GM12865 (cell line): ENCODE measurements at regions not wholly inside any gene's neighbourhood (a gene's known extent, or its start where the extent isn't known, plus 50 kb on each side); places are given as distances from the start of the nearest gene placed in this dataset.

Experiments used
- DNase-seq: peaks from one replicate; pipeline ENCODE4 v3.0.0; 2010; ENCODE audit warnings: low read depth
- H3K4me3 ChIP-seq: 2 replicates; pipeline ENCODE4 v1.5.1; 2011; ENCODE audit warnings: mild to moderate bottlenecking, low read depth, low read length, control low read depth
- TF ChIP-seq, protein P1 (sequence below): IDR thresholded peaks from 2 replicates; pipeline ENCODE4 v1.5.1; 2011; ENCODE audit warnings: low read length, control low read depth, low read depth, inconsistent platforms; ENCODE audit not compliant: insufficient read depth; ENCODE audit errors: missing control alignments

- no peak overlapping the region for H3K4me3 ChIP-seq
- DNase-seq, result no peak
- TF ChIP-seq, protein P1, sequence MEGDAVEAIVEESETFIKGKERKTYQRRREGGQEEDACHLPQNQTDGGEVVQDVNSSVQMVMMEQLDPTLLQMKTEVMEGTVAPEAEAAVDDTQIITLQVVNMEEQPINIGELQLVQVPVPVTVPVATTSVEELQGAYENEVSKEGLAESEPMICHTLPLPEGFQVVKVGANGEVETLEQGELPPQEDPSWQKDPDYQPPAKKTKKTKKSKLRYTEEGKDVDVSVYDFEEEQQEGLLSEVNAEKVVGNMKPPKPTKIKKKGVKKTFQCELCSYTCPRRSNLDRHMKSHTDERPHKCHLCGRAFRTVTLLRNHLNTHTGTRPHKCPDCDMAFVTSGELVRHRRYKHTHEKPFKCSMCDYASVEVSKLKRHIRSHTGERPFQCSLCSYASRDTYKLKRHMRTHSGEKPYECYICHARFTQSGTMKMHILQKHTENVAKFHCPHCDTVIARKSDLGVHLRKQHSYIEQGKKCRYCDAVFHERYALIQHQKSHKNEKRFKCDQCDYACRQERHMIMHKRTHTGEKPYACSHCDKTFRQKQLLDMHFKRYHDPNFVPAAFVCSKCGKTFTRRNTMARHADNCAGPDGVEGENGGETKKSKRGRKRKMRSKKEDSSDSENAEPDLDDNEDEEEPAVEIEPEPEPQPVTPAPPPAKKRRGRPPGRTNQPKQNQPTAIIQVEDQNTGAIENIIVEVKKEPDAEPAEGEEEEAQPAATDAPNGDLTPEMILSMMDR, result no peak
Measured at GRCh38 chr14:89630101-89630829, 213.2 kb upstream of the FOXN3 start.

- TF ChIP-seq, protein P1, result no peak
- H3K4me3 ChIP-seq, result no peak overlapping the region
- DNase-seq, result no peak
Measured at GRCh38 chr14:89629383-89629782, 212.3 kb upstream of the FOXN3 start.

DNA sequence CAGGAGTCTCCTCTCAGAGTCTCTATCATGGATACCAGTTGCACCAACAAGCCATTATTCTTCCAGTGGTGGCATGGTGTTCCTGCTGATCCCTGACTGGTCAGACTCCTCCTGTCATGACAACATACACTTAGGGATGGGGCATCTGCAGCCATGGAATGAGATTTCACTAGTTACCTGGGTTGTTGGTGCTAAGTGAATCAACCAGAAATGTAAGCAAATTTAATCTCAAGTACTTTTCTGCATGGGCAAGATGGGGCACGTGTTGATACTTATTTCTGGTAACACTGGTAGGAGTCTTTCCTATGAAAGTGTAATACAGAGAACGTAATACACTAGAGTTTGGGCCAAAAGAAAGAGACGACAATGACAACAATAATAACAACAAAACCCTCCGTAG, 211.5 kb upstream of the FOXN3 start:
- no peak overlapping the region for H3K4me3 ChIP-seq
- no peak for DNase-seq
- TF ChIP-seq, protein P1, result no peak

GRCh38 chr14:89626233-89626806, 209.3 kb upstream of the FOXN3 start:
- DNase-seq, result peak; percentile 16
- TF ChIP-seq, protein P1, result no peak
- no peak overlapping the region for H3K4me3 ChIP-seq

- TF ChIP-seq, protein P1, result no peak
- no peak for DNase-seq
- H3K4me3 ChIP-seq, result no peak overlapping the region
Measured at GRCh38 chr14:89625731-89626232, 208.7 kb upstream of the FOXN3 start.

DNA sequence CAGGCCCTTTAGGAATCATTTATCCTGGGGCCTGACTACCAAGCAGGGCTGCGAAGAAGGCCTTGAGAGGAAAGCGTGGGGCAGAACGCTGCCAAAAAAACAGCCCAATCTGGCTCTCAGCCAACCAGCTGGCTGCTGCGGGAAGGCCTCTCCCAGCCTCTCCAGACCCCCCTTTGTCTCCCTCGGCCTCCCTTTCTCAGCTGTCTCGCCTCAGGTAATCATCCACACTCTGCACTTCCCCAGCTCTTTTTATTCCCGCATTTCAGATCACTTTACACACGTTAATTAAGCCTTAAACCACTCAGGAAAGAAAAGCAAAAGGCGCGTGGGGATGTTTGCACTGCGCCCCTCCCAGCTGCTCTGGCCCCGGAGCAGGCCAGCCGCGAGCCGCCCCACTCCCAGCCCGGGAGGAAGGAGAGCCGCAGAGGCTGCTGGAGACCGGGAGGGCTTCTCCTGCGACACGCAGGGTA, 208.2 kb upstream of the FOXN3 start:
- H3K4me3 ChIP-seq, result no peak overlapping the region
- DNase-seq, result no peak
- TF ChIP-seq, protein P1, result no peak
